ENCODE measurements at regions not wholly inside any gene's neighbourhood (a gene's known extent, or its start where the extent isn't known, plus 50 kb on each side); places are given as distances from the start of the nearest gene placed in this dataset.

GRCh38 chrX:79728421-79728820 lies 286.1 kb upstream of the TBX22 start:
- intact Hi-C loops (cut with DNase I), result no loop called here
- Histone ChIP-seq H3K27ac (no peak overlapping the region), H3K27me3 (no peaks in the 10 kb centered on the region), H3K4me1 (no peaks in the 10 kb centered on the region), H3K36me3 (no peaks in the 10 kb centered on the region), H3K4me3 (no peak overlapping the region), H3K9me3 (no peaks in the 10 kb centered on the region)
- DNase-seq (no peak), ATAC-seq (no peak)
- 31% methylated on average over 1 of the region's 1 CpG for WGBS (ENCODE audit: insufficient coverage, low coverage, low lambda C conversion rate, missing lambda C conversion rate)
- no peak for TF ChIP-seq CTCF (IDR thresholded peaks at IDR 0.05)
